Neural progenitor cell (in vitro differentiated cells): ENCODE measurements at regions not wholly inside any gene's neighbourhood (a gene's known extent, or its start where the extent isn't known, plus 50 kb on each side); places are given as distances from the start of the nearest gene placed in this dataset.

ENCODE experiments used
- DNase-seq: peaks from one replicate; pipeline ENCODE4 v3.0.0-alpha.2; 2016; ENCODE audit warnings: low spot score
- H2AFZ ChIP-seq: fragments of 200-600 bp; sonication (generic); replicated peaks from 2 replicates; pipeline ENCODE4 v1.6.1; 2016; ENCODE audit warnings: antibody characterized with exemption
- H3F3A ChIP-seq: fragments of 200-600 bp; sonication (generic); 2 replicates; pipeline ENCODE4 v1.6.1; 2016; ENCODE audit warnings: antibody characterized with exemption, low read depth
- H3K27ac ChIP-seq: fragments of 200-600 bp; sonication (generic); 2 replicates; pipeline ENCODE4 v1.5.1; 2016; ENCODE audit warnings: mild to moderate bottlenecking
- H3K27me3 ChIP-seq: fragments of 200-600 bp; sonication (generic); 2 replicates; pipeline ENCODE4 v1.6.1; 2016; ENCODE audit warnings: mild to moderate bottlenecking, moderate library complexity
- H3K36me3 ChIP-seq: fragments of 200-600 bp; sonication (generic); 2 replicates; pipeline ENCODE4 v1.5.1; 2016
- H3K4me1 ChIP-seq: fragments of 200-600 bp; sonication (generic); 2 replicates; pipeline ENCODE4 v1.6.1; 2016; ENCODE audit warnings: mixed run types
- H3K4me2 ChIP-seq: fragments of 200-600 bp; sonication (generic); 2 replicates; pipeline ENCODE4 v1.6.1; 2016
- H3K4me3 ChIP-seq: fragments of 200-600 bp; sonication (generic); 2 replicates; pipeline ENCODE4 v1.5.1; 2016
- H3K79me2 ChIP-seq: fragments of 200-600 bp; sonication (generic); 2 replicates; pipeline ENCODE4 v1.6.1; 2016; ENCODE audit warnings: low read depth
- H3K9ac ChIP-seq: fragments of 200-600 bp; sonication (generic); 2 replicates; pipeline ENCODE4 v1.6.1; 2016
- H3K9me3 ChIP-seq: fragments of 200-600 bp; sonication (generic); 2 replicates; pipeline ENCODE4 v1.5.1; 2016; ENCODE audit warnings: low read depth
- H4K20me1 ChIP-seq: fragments of 200-600 bp; sonication (generic); 2 replicates; pipeline ENCODE4 v1.6.1; 2016; ENCODE audit warnings: low read depth
- H3K27ac Mint-ChIP-seq: 3 replicates; pipeline ENCODE4 v1.8.0; 2021; ENCODE audit warnings: mixed read lengths
- H3K27me3 Mint-ChIP-seq: 2 replicates; pipeline ENCODE4 v1.8.0; 2022; ENCODE audit warnings: low read depth, mild to moderate bottlenecking, inconsistent platforms, moderate library complexity, mixed read lengths; ENCODE audit not compliant: insufficient read depth
- H3K36me3 Mint-ChIP-seq: 3 replicates; pipeline ENCODE4 v1.8.0; 2021; ENCODE audit warnings: mixed read lengths
- H3K4me1 Mint-ChIP-seq: 3 replicates; pipeline ENCODE4 v1.8.0; 2021; ENCODE audit warnings: mixed read lengths
- H3K4me3 Mint-ChIP-seq: 3 replicates; pipeline ENCODE4 v1.8.0; 2021; ENCODE audit warnings: mild to moderate bottlenecking, moderate library complexity, mixed read lengths
- H3K9me3 Mint-ChIP-seq: 3 replicates; pipeline ENCODE4 v1.8.0; 2020; ENCODE audit warnings: mixed read lengths
- CTCF ChIP-seq: fragments of 200-600 bp; sonication (generic); IDR thresholded peaks from 2 replicates; pipeline ENCODE4 v1.5.1; 2017; ENCODE audit warnings: antibody characterized with exemption, mild to moderate bottlenecking
- EZH2 ChIP-seq: fragments of 200-600 bp; sonication (generic); IDR thresholded peaks from 2 replicates; pipeline ENCODE4 v1.6.1; 2017; ENCODE audit warnings: antibody characterized with exemption, mild to moderate bottlenecking, moderate library complexity
- EZH2phosphoT487 ChIP-seq: fragments of 200-600 bp; sonication (generic); IDR thresholded peaks from 2 replicates; pipeline ENCODE4 v1.6.1; 2017; ENCODE audit warnings: antibody characterized with exemption

GRCh38 chr4:100317032-100317864 is 127.0 kb upstream of the DDIT4L start:
- Histone ChIP-seq H3K4me1 (peaks cover 21% of the 10 kb centered on the region), H2AFZ (no peak overlapping the region), H3K79me2 (no peaks in the 10 kb centered on the region), H3K9me3 (no peaks in the 10 kb centered on the region), H3F3A (no peaks in the 10 kb centered on the region), H3K9ac (no peak overlapping the region), H3K36me3 (no peaks in the 10 kb centered on the region), H4K20me1 (no peaks in the 10 kb centered on the region), H3K27me3 (no peaks in the 10 kb centered on the region), H3K27ac (no peak overlapping the region), H3K4me3 (no peak overlapping the region), H3K4me2 (no peak overlapping the region)
- DNase-seq, result no peak
- no peaks in the 10 kb centered on the region for H3K9me3 Mint-ChIP-seq
- TF ChIP-seq CTCF (no peak), EZH2 (no peak), EZH2phosphoT487 (no peak)
- no peaks in the 10 kb centered on the region for H3K36me3 Mint-ChIP-seq
- no peak overlapping the region for H3K27ac Mint-ChIP-seq
- no peaks in the 10 kb centered on the region for H3K27me3 Mint-ChIP-seq
- H3K4me1 Mint-ChIP-seq, result peaks cover 24% of the 10 kb centered on the region
- H3K4me3 Mint-ChIP-seq, result no peak overlapping the region

- Mint-ChIP-seq H3K4me3 (no peak overlapping the region), H3K27ac (no peak overlapping the region), H3K9me3 (no peaks in the 10 kb centered on the region), H3K4me1 (peaks cover 24% of the 10 kb centered on the region), H3K27me3 (no peaks in the 10 kb centered on the region), H3K36me3 (no peaks in the 10 kb centered on the region)
- no peaks in the 10 kb centered on the region for H3K27me3 ChIP-seq
- peak overlapping the region; percentile 64 for H2AFZ ChIP-seq
- no peak overlapping the region for H3K4me3 ChIP-seq
- no peaks in the 10 kb centered on the region for H3K36me3 ChIP-seq
- H3K27ac ChIP-seq, result peak overlapping the region; percentile 11
- H3K9ac ChIP-seq, result no peak overlapping the region
- H4K20me1 ChIP-seq, result no peaks in the 10 kb centered on the region
- H3K4me2 ChIP-seq, result peak overlapping the region; percentile 39
- H3K79me2 ChIP-seq, result no peaks in the 10 kb centered on the region
- TF ChIP-seq CTCF (no peak), EZH2 (no peak), EZH2phosphoT487 (no peak)
- H3K9me3 ChIP-seq, result no peaks in the 10 kb centered on the region
- peaks cover 24% of the 10 kb centered on the region for H3K4me1 ChIP-seq
- peak; percentile 47 for DNase-seq
- no peaks in the 10 kb centered on the region for H3F3A ChIP-seq
These were observed 123.8 kb upstream of the DDIT4L start for GRCh38 chr4:100314057-100314456.

- Mint-ChIP-seq H3K27ac (no peak overlapping the region), H3K36me3 (no peaks in the 10 kb centered on the region), H3K9me3 (no peaks in the 10 kb centered on the region), H3K4me1 (peaks cover 21% of the 10 kb centered on the region), H3K27me3 (no peaks in the 10 kb centered on the region), H3K4me3 (no peak overlapping the region)
- H3K4me1 ChIP-seq, result peaks cover 30% of the 10 kb centered on the region
- H3K36me3 ChIP-seq, result no peaks in the 10 kb centered on the region
- no peak overlapping the region for H3K27ac ChIP-seq
- H3F3A ChIP-seq, result no peaks in the 10 kb centered on the region
- H3K27me3 ChIP-seq, result no peaks in the 10 kb centered on the region
- no peaks in the 10 kb centered on the region for H4K20me1 ChIP-seq
- peak overlapping the region; percentile 54 for H2AFZ ChIP-seq
- H3K9me3 ChIP-seq, result no peaks in the 10 kb centered on the region
- H3K4me3 ChIP-seq, result no peak overlapping the region
- no peak for DNase-seq
- TF ChIP-seq CTCF, result no peak
- no peak for TF ChIP-seq EZH2
- TF ChIP-seq EZH2phosphoT487, result no peak
- no peak overlapping the region for H3K9ac ChIP-seq
- no peaks in the 10 kb centered on the region for H3K79me2 ChIP-seq
- H3K4me2 ChIP-seq, result no peak overlapping the region
These were observed 122.5 kb upstream of the DDIT4L start for GRCh38 chr4:100312615-100313350.
